GM21825 (cell line): ENCODE measurements at regions not wholly inside any gene's neighbourhood (a gene's known extent, or its start where the extent isn't known, plus 50 kb on each side); places are given as distances from the start of the nearest gene placed in this dataset.

ENCODE experiments used
- ATAC-seq: cut with Tn5 transposase; IDR thresholded peaks from one replicate; pipeline ENCODE4 v1.9.1; 2021; ENCODE audit warnings: mild to moderate bottlenecking, moderate library complexity; ENCODE audit not compliant: unreplicated experiment

DNA sequence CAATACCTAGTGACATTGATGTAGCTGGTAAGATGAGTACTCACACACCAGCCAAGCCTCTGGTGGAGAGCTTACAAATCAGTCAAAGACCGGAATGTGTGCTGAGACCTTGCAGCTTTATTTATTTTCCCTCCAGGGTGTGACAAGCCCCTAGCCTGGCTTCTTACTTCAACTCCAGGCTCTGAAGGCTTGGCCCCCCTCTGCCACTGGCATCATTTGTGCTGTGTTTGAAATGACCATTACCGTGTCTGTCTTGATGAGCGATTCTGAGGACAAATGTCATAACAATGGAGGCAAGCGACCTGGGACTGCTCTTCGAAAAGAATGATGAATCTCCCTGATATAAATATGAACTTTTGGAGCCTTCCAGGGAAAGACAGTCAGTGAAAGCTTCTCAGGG lies 749.9 kb upstream of the HS6ST1 start:
- ATAC-seq, result no peak

DNA sequence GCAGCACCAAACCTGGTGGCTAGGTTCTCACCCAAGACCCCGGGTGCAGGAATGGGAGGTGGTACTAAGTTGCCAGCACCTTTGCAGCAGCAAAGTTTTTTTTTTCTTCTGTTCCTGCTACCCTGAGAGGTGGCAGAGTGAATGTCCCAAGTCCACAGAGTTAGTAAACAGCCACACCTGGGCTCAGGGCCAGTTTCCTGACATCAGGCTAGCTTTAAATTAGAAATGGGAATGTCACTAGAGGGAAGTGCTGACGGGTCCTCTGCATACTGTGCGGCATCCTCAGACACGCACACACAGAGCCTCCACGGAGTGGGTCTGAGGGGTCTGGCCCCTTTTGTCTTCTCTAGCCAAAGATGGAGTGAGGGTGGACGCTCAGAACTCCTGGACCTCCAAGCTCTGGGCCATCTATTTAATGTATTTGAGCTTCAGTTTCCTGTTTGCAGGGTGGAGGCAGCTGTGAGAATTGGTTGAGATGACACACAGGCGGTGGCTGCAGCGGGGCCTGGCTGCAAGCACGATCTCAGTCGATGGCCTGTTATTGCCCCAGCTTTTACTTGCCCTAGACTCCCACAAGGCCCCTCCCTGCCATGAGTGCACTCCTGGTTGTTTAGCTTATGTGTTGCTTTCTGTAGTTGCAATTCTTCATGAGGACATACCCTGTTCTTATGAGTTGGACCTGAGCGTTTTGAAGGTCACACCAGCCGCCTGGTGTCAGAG lies 751.4 kb upstream of the HS6ST1 start:
- ATAC-seq, result no peak

DNA sequence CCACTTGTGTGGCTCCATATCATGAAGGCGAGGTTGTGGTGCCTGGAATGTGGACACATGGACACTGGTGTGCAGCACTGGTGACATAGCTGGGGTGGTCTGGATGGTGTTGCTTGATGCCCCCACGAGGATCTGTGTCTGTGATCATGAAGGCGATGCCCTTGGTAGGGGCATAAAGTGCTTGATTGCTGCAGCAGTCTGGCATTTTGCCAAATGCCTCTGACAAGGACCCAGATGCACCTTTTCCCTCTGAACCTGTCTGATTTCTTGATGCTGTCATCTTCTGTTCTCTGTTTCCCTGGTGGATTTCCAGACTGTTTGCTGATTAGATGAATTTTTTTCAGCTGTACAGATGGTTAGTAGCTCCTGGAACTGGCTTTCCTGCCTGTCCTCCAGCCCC lies 752.0 kb upstream of the HS6ST1 start:
- ATAC-seq, result no peak

GRCh38 chr2:129071531-129071930 lies 752.9 kb upstream of the HS6ST1 start:
- ATAC-seq, result no peak

DNA sequence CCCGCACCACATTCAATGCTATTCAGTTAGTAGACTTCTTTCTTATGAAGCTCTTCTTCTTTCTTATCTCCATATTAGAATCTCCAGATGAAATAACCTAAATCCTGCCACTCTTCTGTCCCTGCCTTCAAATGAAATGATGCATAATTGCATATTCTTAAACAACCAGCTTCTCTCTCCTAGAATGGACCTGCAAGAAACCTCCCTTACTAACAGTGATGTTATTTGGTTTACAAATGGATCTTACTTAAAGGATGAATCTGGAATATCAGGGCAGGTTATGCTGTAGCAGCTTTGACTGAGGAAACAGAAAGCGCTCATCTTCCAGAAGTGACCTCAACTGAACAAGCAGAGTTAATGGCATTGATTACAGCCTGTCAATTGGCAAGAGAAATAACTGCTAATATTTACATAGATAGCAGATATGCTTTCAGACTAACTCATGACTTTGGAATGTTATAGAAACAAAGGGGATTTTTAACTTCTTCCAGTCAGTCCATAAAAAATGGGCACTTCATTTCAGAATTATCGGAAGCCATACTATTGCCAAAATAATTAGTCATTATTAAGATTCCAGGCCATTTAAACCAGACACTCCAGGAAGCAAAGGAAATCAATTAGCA lies 755.7 kb upstream of the HS6ST1 start:
- ATAC-seq, result no peak

GRCh38 chr2:129078548-129078947 lies 759.9 kb upstream of the HS6ST1 start:
- no peak for ATAC-seq

DNA sequence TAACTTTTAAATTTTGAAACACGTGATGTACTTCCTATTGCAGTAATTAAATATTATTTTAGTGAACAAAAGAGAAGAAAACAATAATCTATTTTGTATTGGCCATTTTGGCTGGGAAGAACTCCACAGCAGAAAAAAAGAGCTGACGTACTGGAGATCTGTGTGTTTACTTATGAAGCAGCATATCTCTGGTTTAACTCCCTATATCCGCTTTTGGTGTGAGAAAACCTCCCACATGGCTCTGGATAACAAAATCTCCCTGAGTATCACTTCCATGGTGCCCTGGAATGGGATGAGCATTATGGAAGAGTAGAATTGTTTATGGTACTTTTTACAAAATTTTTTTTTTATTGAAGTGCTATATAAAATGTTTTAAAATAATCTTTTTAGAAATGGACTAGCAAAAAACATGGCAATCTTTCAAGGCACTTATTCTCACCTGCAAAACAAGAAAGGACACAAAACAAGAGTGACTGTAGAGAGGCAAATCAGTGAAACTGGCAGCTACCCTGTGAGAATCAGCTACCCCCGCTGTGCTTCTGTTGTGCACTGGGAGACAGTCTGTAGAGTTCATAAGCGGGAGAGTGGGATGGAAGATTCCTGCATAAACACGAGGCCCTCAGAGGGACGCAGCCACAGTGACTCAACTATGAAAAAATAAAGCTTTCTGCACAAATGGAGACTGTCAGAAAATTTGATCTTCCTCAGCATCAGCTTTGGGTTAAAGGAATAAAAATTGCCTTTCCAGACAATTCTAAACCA lies 762.2 kb upstream of the HS6ST1 start:
- ATAC-seq, result no peak

DNA sequence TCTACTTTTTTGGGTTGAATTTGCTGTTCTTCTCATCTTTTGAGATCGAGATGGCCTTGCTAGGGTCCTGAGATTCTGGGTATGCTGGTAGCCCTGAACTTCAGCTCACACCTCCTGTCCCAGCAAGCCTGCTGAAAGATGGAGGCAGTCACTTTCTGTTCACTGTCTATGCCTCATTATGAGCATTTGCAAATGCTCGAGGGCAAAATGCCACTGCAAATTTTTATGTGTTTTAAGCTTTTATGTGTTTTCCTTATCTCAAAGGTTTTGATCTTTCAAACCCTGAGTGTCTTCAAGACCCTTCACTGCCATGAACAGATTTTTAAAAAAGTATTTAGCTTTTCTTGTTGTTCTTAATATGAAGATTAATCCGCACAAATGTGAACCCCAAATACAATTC lies 766.7 kb upstream of the HS6ST1 start:
- ATAC-seq, result no peak

DNA sequence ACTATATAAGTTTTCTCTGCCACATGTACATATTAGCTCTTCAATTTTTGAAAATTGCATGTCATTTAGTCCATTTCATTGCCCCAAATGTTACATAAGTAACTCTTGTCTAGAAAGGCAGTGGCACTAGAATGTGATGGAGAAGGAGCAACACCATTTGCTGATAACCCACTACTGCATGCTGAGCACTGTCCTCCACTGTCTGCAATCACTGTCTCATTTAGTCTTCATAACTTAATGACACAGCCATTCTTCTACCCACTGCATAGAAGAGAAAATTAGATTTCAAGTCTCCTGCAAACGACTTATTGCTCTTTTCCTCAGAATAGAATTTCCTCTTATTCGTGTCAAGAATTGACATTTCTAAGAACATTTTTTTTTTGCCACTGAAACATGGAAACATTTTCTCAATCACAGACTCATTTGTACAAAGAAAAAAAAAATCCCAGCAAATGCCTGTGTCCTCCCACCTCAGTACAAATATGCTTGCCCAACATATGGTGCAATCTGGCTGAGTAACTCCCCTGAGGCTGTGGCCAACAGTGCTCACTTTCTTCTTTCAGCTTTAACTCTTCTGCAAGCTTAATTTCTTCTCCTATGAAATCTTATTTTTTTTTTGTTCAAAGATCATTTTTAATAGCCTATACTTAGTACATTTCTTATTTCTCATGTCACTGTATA lies 768.6 kb upstream of the HS6ST1 start:
- ATAC-seq, result no peak

DNA sequence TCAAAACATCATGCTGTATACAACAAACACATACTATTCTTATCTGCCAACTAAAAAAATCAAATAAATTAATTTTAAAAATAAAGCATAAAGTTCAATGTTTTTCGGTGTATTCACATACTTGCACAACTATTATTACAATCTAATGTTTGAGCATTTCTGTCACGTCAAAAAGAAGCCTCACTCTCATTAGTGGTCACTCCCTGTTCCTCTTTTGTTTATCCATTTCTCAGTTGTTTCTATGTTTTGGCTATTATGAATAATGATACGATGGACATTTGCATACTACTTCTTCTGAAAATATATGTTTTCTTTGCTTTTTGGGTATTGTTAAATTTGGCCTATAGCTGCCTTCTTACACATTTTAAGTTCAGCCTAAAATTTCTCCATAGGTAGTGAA lies 773.0 kb upstream of the HS6ST1 start:
- ATAC-seq, result no peak

DNA sequence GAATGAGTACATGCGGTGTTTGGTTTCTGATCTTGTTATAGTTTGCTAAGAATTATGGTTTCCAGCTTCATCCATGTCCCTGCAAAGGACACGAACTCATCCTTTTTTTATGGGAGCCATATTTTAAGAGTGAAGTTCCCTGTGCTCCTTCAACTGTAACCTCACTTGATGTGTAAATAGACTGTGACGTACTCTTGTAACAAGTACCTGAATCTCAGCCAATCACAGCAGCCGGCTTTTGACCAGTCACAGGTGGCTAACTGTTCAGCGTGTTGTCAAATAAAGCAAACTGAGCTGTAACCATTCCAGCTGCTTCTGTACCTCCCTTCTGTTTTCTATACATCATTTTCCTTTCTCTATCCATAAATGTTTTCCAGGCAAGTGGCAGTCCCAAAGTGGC lies 774.3 kb upstream of the HS6ST1 start:
- ATAC-seq, result no peak

DNA sequence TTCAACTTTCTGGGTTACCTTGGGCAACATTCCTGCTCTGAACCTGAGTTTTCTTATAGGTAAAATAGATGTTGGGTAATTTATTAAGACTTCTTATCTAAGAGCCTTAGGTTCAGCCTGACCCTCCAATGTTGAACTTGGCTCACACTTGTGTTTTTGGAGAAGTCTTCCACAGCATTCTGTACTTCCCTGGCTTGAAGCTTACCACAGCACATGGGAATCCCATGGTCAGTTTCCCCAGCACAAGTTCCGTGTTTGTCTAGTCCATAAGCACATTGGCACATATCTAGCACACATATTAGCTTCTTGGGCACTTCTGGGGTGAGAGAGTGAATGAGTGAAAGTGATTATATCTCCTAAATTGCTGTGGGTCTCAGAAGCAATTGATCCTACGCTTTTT lies 782.5 kb upstream of the HS6ST1 start:
- no peak for ATAC-seq

DNA sequence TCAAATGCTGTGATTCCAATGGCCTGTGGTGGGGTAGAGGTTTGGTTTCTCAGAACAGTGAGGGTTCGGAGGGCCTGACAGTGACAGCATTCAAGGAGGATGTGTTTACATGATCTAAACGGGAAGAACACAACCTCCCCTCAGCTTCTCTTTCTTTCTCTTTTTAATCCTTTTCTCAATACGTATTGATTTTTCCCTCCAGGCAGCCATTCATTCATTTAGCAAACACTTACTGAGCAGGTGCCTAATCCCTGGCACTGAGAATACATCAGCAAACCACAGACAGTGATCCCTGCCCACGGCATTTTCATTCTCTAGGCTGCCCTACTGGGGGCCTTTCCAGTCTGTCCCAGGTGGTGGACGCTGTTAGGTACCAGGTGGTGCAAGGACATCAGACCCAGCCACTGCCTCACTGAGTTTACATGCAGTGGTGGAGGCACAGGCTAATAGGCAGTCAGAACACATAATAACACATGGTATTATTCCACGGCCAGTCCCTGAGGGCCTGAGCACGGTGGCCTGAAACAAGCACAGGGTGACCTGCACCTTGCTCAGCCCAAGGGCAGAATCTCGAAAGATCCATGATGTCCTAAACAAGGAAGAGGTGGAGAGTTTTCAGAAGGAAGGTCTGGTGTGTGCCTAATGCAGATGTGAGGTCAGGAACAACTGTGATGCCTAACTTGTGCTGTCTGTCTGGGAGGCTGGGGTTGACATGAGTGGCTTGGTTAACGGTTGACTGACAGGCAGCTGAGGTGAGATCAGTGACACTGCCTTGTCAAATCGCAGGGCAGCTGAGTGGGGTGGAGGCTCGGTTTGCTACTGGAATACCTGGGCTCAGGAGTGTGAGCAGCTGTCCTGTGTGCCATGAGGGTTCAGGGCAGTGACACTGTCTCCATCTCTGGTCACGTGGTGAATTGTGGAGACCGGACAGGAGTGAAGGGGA lies 785.5 kb upstream of the HS6ST1 start:
- no peak for ATAC-seq

DNA sequence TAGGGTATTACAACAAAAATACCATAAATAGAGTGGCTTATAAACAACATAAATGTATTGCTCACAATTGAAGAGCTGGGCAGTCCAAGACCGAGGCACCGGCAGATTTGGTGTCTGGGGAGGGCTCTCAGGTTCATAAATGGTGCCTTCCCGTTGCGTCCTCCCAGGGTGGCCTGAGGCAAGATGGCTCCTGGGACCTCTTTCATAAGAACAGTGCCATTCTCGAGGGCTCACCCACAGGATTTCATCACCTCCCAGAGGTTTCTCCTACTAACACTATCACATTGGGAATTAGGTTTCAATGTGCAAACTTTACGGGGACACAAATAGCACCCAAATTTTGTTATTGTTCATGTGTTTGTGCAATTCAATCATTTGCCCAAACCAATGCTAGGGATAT lies 793.5 kb upstream of the HS6ST1 start:
- ATAC-seq, result no peak

GRCh38 chr2:129113776-129114175 lies 795.1 kb upstream of the HS6ST1 start:
- ATAC-seq, result no peak

GRCh38 chr2:129117434-129117833 lies 798.8 kb upstream of the HS6ST1 start:
- ATAC-seq, result no peak

DNA sequence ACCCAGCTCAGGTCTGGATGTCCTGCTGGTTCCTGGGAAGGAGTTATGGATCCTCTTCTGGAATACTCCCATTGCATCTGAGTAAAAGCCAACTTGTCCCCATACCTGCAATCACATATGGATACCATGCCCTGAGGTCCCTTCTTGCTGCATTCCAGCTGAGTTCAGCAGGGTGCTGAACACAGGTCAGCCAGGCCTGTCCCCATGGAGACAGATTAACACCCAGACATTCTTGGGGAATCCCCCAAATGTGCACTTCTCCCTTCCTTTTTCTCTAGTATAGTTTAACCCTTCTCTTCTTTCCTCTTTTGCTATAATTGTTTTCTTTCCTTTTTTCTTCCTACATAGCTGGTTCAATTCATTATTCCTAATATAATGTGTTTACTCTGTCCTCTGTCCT lies 799.6 kb upstream of the HS6ST1 start:
- ATAC-seq, result no peak

GRCh38 chr2:129129087-129129486 lies 810.4 kb upstream of the HS6ST1 start:
- no peak for ATAC-seq

DNA sequence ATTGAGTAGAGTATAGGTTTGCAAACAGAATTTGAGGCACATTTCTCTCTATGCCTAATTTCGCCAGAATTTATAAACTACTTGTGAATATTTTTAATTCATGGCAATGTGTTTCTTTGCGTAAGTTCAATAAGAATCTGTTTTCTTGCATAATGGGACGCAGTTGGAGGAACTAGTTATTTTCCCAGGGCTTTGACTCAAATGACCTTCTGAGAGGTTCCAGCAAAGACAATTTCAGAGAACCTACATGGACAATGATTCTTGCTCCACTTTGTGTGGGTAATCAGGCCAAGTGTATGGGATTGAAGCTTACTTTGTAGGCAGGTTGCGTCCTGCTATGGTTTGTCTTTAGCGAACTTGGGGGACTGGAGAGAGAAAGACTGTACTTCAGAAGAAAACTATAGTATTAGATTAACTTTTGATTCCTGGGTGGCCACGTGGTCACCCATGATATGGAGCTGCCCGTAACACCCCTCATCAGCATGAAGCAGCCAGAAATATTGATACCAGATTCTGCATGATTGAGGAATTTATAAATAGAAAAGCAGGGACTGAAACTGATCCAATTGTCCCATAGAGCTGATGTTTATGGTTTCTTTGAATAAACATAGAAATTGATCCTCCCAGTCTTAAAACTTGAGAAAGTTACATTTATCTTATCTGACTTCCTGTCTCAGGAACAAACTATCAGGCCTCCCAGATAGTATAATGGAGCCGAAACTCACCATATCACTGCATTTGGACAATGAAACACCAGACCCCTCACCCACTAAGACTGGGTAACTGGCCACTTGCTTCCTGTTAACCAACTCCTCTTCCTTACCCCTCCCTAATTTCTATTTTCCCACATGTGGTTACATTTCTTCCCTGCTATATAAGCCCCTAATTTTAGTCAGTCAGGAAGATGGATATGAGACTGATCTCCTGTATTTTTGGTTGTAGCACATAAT lies 815.3 kb upstream of the HS6ST1 start:
- no peak for ATAC-seq
